Lower leg skin (tissue), 4 donors: ENCODE measurements at regions not wholly inside any gene's neighbourhood (a gene's known extent, or its start where the extent isn't known, plus 50 kb on each side); places are given as distances from the start of the nearest gene placed in this dataset.

Experiments
- DNase-seq, 2 donors: peaks; one replicate each; pipeline ENCODE4 v3.0.0-alpha.2; 2019; ENCODE audit warnings: low spot score in 2 of 2
- H3K4me3 ChIP-seq: fragments of 200-600 bp; sonication (generic); 2 replicates; pipeline ENCODE4 v1.5.1; 2017; ENCODE audit warnings: mild to moderate bottlenecking, low read depth; ENCODE audit not compliant: poor library complexity, severe bottlenecking
- CTCF ChIP-seq, 3 donors: fragments of 450-650 bp; IDR thresholded peaks; one replicate each; pipeline ENCODE4 v1.5.1; 2016; ENCODE audit warnings: antibody characterized with exemption in 3 of 3, mild to moderate bottlenecking in 3 of 3, moderate library complexity in 2 of 3
- POLR2A ChIP-seq, 2 donors: fragments of 450-650 bp; IDR thresholded peaks; one replicate each; pipeline ENCODE4 v1.6.1; 2016 to 2017; ENCODE audit warnings: antibody characterized with exemption in 2 of 2, mild to moderate bottlenecking in 1 of 2, moderate library complexity in 1 of 2
- WGBS, 2 donors: methylation state at CpG; one replicate each; pipeline ENCODE4 v1.1.5; 2018; 5-methylcytosine and 5-hydroxymethylcytosine counted together
- intact Hi-C: fragments of 100-400 bp; cut with DNase I; formaldehyde crosslinking; loops from one replicate; pipeline ENCODE4 v1.15.0; 2023; ENCODE audit warnings: low total_unique reads

- WGBS, 2 donors: 77 to 84% methylated on average over 9 of the region's 9 CpGs
- no peak overlapping the region for H3K4me3 ChIP-seq
- intact Hi-C loops: no loop called here
- TF ChIP-seq CTCF (IDR thresholded peaks at IDR 0.05) (no peak), POLR2A (IDR thresholded peaks at IDR 0.05) (no peak)
- peak in 1 of 2 donors; percentile 48 for DNase-seq
Observed at GRCh38 chr2:236496340-236496739, 73.3 kb upstream of the ACKR3 start.

GRCh38 chr2:236498369-236498768 is 71.3 kb upstream of the ACKR3 start:
- no peak overlapping the region for H3K4me3 ChIP-seq
- WGBS, 2 donors: 91 to 93% methylated on average over 7 of the region's 7 CpGs
- intact Hi-C loops: no loop called here
- DNase-seq: no peak
- TF ChIP-seq POLR2A (IDR thresholded peaks at IDR 0.05) (no peak), CTCF (IDR thresholded peaks at IDR 0.05) (no peak)

GRCh38 chr2:236499691-236500578 is 69.7 kb upstream of the ACKR3 start:
- WGBS, 2 donors: 83 to 90% methylated on average over 14 of the region's 14 CpGs
- no peak overlapping the region for H3K4me3 ChIP-seq
- TF ChIP-seq CTCF (IDR thresholded peaks at IDR 0.05) (no peak), POLR2A (IDR thresholded peaks at IDR 0.05) (no peak)
- no peak for DNase-seq
- intact Hi-C loops: no loop called here

- no peak overlapping the region for H3K4me3 ChIP-seq
- no peak for TF ChIP-seq CTCF (IDR thresholded peaks at IDR 0.05)
- TF ChIP-seq POLR2A (IDR thresholded peaks at IDR 0.05): no peak
- DNase-seq: no peak
- WGBS, 2 donors: 96 to 98% methylated on average over 6 of the region's 6 CpGs
- intact Hi-C loops: no loop called here
Observed at GRCh38 chr2:236501026-236501425, 68.6 kb upstream of the ACKR3 start.

- WGBS, 2 donors: 94 to 95% methylated on average over 4 of the region's 4 CpGs
- DNase-seq: no peak
- H3K4me3 ChIP-seq: no peak overlapping the region
- intact Hi-C loops: no loop called here
- TF ChIP-seq POLR2A (IDR thresholded peaks at IDR 0.05) (no peak), CTCF (IDR thresholded peaks at IDR 0.05) (no peak)
Observed at GRCh38 chr2:236501531-236501930, 68.1 kb upstream of the ACKR3 start.
